Stimulated activated CD4-positive, alpha-beta T cell treated with anti-CD3 and anti-CD28 coated beads, Interleukin-2, amount 100 ng/mL, for 4 hours (primary cell): ENCODE measurements at regions not wholly inside any gene's neighbourhood (a gene's known extent, or its start where the extent isn't known, plus 50 kb on each side); places are given as distances from the start of the nearest gene placed in this dataset.
A peak's percentile ranks its signal among the peaks of the same experiment; 100 is the strongest.
"Not testable (repeated sequence)": the region's sequence is repeated elsewhere in the genome, so short reads cannot be mapped to it uniquely, and the experiment has no call there.

Experiments used
- DNase-seq: peaks from one replicate; pipeline ENCODE4 v3.0.0-alpha.2; 2020; ENCODE audit warnings: low read depth

GRCh38 chr22:17318817-17319216, 50.4 kb upstream of the CECR2 start:
- DNase-seq, result no peak

GRCh38 chr22:17315310-17315709, 54.0 kb upstream of the CECR2 start:
- no peak for DNase-seq

GRCh38 chr22:17314487-17314886, 54.8 kb upstream of the CECR2 start:
- no peak for DNase-seq

DNA sequence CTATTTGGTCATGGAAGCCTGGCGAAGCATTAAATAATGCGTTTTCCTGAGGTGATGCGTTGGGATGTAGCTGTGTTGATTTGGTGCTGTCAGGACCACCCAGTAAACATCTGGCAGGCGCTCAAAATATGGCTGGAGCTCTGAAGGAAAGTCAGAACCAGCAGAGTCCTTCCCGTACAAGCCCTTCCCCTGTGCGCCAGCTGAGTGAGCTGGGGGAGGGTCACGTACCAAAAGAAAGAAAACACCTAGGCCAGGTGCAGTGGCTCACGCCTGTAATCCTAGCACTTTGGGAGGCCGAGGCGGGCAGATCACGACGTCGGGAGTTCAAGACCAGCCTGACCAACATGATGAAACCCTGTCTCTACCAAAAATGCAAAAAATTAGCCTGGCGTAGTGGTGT, 55.6 kb upstream of the CECR2 start:
- DNase-seq, result no peak

GRCh38 chr22:17307566-17307965, 61.7 kb upstream of the CECR2 start:
- DNase-seq, result no peak

GRCh38 chr22:17305076-17305475, 64.2 kb upstream of the CECR2 start:
- no peak for DNase-seq

DNA sequence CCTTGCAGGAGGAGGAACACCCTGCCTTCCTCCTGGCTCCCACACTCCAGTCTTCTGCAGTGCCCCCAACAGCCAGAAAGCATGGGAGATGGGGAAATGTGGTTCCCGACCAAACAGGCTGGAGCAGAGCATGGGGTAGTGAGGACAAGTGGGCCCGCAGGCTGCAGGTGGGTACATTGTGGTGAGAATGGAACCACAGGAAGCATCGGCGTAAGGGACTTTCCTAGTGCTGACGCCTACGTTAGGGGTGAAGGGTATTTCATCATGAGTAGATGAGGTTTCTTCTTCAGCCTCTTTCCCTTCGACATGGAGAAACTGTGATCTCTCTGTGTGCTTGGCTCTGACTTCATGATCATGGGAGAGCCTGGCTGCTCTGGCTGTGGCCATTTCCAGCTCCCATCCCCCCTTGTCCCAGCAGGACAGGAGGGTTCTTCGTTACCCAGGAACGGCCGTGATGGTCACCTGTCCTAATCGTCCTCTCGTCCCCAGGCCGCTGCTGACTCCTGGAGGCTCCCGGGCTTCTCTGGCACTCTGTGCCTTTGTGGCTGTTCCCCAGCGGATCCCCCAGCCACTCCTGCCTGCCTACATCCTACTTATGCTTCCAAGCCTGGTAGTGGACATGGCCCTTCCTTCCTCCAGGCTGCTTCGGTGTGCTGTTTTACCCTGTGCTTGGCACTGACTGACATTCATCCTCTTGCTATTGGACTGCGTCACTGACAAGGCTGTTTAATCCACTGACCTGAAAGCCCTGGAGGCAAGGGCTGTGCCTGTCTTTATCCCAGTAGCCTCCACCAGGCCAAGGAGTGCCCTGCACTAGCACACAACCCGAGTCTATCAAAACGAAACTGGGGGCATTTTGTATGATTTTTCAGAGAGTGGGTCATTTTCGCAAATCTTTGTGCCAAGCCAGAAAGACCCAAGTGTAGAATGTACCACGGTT, 65.2 kb upstream of the CECR2 start:
- peak; percentile 53 for DNase-seq

- no peak for DNase-seq
Measured at GRCh38 chr22:17303441-17303839, 65.8 kb upstream of the CECR2 start.

GRCh38 chr22:17302616-17303015, 66.6 kb upstream of the CECR2 start:
- no peak for DNase-seq

GRCh38 chr22:17300926-17301325, 68.3 kb upstream of the CECR2 start:
- DNase-seq, result no peak

DNA sequence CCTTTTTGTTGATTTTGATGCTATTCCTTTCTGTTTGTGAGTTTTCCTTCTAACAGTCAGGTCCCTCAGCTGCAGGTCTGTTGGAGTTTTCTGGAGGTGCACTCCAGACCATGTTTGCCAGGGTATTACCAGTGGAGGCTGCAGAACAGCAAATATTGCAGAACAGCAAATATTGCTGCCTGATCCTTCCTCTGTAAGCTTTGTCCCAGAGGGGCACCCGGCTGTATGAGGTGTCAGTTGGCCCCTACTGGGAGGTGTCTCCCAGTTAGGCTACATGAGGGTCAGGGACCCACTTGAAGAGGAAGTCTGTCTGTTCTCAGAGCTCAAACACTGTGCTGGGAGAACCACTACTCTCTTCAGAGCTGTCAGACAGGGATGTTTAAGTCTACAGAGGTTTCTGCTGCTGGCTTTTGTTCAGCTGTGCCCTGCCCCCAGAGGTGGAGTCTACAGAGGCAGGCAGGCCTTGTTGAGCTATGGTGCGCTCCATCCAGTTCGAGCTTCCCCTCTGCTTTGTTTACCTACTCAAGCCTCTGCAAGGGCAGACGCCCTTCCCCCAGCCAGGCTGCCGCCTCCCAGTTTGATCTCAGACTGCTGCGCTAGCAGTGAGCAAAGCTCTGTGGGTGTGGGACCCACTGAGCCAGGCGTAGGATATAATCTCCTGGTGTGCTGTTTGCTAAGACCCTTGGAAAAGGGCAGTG, 70.3 kb upstream of the CECR2 start:
- not testable (repeated sequence) for DNase-seq

- DNase-seq, result no peak
Measured at GRCh38 chr22:17285656-17286055, 66.4 kb upstream of the ADA2 start.

- DNase-seq, result no peak
Measured at GRCh38 chr22:17284888-17285287, 65.7 kb upstream of the ADA2 start.

GRCh38 chr22:17284466-17284865, 65.2 kb upstream of the ADA2 start:
- no peak for DNase-seq

DNA sequence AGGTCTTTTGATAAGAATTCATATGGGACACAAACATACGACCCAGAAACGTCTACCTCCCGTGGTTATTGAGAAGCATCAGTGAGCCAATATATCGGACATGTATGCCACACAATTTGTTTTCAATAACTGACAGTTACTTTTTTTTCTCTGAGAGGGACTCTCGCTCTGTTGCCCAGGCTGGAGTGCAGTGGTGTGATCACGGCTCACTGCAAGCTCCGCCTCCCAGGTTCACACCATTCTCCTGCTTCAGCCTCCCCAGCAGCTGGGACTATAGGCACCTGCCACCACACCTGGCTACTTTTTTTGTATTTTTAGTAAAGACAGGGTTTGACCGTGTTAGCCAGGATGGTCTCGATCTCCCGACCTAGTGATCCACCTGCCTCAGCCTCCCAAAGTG, 64.6 kb upstream of the ADA2 start:
- DNase-seq, result not testable (repeated sequence)

DNA sequence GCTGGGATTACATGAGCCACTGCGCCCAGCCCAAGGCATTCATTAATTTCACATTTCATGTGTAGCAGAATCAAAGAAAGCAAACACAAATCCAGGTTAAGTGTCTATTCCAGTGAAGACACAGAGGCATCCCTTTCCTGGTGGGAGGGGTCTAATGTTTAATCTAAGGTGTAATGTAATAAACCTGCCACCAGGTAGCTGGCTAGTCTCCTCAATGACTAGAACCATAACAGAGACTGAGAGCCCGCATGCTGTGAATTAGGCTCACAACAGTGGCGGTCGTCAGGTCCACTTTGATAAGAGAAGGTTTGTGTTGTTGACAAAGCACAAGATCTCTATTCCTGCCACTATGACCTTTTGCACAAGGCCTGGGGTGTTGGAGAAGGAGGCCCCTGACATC, 64.2 kb upstream of the ADA2 start:
- no peak for DNase-seq

DNA sequence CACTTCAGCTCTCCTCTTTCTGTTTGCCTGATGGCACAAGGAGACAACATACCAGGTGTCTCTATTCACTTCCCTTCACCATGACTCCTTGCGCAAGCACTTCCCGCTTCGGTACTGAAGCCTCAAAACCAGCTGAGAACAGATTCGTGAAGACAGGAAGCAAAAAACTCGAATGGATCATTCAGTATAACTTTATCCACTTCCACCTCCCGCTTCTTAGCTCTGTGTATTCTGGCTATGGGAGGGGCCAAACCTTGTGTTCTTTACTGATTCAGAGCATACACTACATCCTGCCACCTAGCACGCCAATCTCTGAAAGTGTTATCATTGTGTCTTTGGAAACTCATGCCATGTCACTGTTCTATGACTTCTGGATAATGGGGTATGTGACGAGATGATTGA, 62.2 kb upstream of the ADA2 start:
- DNase-seq, result no peak

DNA sequence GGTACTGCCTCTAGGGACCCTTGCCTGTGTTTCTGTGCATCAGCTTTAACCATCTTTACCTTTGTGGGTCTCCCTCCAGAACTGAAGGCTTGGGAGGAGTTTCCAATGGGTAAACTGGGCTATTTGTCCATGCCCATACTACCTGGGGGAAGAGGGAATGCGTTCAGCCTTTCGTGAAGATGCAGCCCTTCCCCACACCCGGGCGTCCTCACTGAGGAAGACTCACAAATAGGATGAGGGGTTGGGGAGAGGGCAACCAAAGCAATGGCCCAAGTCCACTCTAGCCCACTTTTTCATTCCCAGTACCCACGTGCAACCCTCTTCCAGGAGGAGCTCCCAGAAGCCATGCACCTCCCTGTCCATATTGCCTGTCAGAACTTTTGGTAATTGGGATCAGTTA, 61.8 kb upstream of the ADA2 start:
- no peak for DNase-seq

GRCh38 chr22:17272511-17272991, 53.3 kb upstream of the ADA2 start:
- no peak for DNase-seq

DNA sequence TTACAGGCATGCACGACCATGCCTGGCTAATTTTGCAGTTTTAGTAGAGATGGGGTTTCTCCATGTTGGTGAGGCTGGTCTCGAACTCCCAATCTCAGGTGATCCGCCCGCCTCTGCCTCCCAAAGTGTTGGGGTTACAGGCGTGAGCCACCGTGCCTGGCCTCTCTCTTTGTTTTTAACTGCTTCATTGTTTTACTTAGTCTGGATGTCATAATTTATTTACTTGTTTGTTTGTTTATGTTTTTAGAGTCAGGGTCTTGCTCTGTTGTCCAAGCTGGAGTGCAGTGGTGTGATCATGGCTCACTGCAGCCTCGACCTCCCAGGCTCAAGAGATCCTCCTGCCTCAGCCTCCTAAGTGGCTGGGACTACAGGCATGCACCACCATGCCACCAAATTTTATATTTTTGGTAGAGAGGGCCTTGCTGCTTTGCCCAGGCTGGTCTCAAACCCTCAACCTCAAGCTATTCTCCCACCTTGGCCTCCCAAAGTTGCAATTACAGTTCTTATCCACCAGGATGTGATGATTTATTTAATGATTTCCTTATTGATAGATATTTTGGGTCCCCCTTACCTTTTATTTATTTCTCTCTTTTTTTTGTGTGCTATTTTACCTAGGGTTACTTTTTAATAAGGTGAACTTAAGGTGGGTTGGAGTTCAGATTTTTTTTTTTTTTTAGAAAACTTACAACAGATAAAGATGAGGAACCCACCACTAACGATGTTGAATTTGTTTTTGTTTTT, 52.6 kb upstream of the ADA2 start:
- no peak for DNase-seq

GRCh38 chr22:17269607-17270261, 50.5 kb upstream of the ADA2 start:
- no peak for DNase-seq

GRCh38 chr22:17269224-17269606, 50.0 kb upstream of the ADA2 start:
- no peak for DNase-seq
